Suprapubic skin (tissue), 4 donors: ENCODE measurements at regions not wholly inside any gene's neighbourhood (a gene's known extent, or its start where the extent isn't known, plus 50 kb on each side); places are given as distances from the start of the nearest gene placed in this dataset.

Experiments used
- DNase-seq, 2 donors: peaks; one replicate each; pipeline ENCODE4 v3.0.0-alpha.2; 2019; ENCODE audit warnings: low spot score in 2 of 2
- H3K27ac ChIP-seq: fragments of 200-600 bp; sonication (generic); one replicate; pipeline ENCODE4 v1.5.1; 2019
- H3K27me3 ChIP-seq: fragments of 200-600 bp; sonication (generic); one replicate; pipeline ENCODE4 v1.5.1; 2019
- H3K36me3 ChIP-seq: fragments of 200-600 bp; sonication (generic); one replicate; pipeline ENCODE4 v1.5.1; 2019
- H3K4me1 ChIP-seq: fragments of 200-600 bp; sonication (generic); one replicate; pipeline ENCODE4 v1.5.1; 2019
- H3K4me3 ChIP-seq: fragments of 200-600 bp; sonication (generic); one replicate; pipeline ENCODE4 v1.5.1; 2019; ENCODE audit warnings: mild to moderate bottlenecking
- H3K9me3 ChIP-seq: fragments of 200-600 bp; sonication (generic); one replicate; pipeline ENCODE4 v1.5.1; 2019
- EP300 ChIP-seq: sonication (generic); formaldehyde crosslinking; IDR thresholded peaks from one replicate; pipeline ENCODE4 v1.6.1; 2017; ENCODE audit warnings: antibody characterized with exemption
- POLR2A ChIP-seq, 2 donors: fragments of 450-650 bp; IDR thresholded peaks; one replicate each; pipeline ENCODE4 v1.6.1; 2017; ENCODE audit warnings: antibody characterized with exemption in 2 of 2, mild to moderate bottlenecking in 2 of 2, moderate library complexity in 2 of 2
- POLR2AphosphoS5 ChIP-seq, 3 donors: sonication (generic); formaldehyde crosslinking; IDR thresholded peaks; one replicate each; pipeline ENCODE4 v1.6.1; 2017; ENCODE audit warnings: antibody characterized with exemption in 3 of 3
- WGBS: methylation state at CpG from one replicate; pipeline ENCODE4 v1.1.5; 2018; 5-methylcytosine and 5-hydroxymethylcytosine counted together
- TF ChIP-seq, protein P1 (sequence below), 2 donors: fragments of 200-600 bp in 1 of 2; fragments of 450-650 bp in 1 of 2; sonication (generic) in 1 of 2; IDR thresholded peaks; one replicate each; pipeline ENCODE4 v1.5.1; 2016 to 2019; ENCODE audit warnings: antibody characterized with exemption in 2 of 2, mild to moderate bottlenecking in 1 of 2, moderate library complexity in 1 of 2

DNA sequence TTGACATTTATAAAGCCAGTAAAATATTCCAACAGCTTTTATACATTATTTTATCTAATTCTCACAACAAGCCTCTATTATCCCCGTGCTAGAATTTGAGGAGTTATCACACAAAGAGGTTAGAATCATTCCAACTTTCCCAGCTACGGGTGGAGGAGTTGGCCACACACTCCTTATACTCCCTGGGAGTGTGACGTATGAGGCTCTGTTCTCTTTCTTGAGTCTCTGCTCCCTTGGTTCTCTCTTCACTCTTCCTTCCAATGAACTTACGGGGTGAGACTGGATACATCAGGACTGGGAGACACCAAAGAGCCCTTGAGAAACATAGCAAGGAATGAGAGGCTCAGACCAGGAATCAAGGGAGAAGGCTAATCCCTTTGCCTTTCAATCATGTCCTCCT lies 185.6 kb upstream of the TAB2 start:
- no peaks in the 10 kb centered on the region for H3K27me3 ChIP-seq
- H3K4me3 ChIP-seq = no peak overlapping the region
- H3K9me3 ChIP-seq = no peaks in the 10 kb centered on the region
- no peak for DNase-seq
- TF ChIP-seq, protein P1, sequence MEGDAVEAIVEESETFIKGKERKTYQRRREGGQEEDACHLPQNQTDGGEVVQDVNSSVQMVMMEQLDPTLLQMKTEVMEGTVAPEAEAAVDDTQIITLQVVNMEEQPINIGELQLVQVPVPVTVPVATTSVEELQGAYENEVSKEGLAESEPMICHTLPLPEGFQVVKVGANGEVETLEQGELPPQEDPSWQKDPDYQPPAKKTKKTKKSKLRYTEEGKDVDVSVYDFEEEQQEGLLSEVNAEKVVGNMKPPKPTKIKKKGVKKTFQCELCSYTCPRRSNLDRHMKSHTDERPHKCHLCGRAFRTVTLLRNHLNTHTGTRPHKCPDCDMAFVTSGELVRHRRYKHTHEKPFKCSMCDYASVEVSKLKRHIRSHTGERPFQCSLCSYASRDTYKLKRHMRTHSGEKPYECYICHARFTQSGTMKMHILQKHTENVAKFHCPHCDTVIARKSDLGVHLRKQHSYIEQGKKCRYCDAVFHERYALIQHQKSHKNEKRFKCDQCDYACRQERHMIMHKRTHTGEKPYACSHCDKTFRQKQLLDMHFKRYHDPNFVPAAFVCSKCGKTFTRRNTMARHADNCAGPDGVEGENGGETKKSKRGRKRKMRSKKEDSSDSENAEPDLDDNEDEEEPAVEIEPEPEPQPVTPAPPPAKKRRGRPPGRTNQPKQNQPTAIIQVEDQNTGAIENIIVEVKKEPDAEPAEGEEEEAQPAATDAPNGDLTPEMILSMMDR (IDR thresholded peaks at IDR 0.05) = no peak
- TF ChIP-seq POLR2AphosphoS5 (IDR thresholded peaks at IDR 0.05) = no peak
- no peak for TF ChIP-seq POLR2A (IDR thresholded peaks at IDR 0.05)
- no peak for TF ChIP-seq EP300
- H3K4me1 ChIP-seq = peaks cover 14% of the 10 kb centered on the region
- H3K27ac ChIP-seq = no peak overlapping the region
- no peaks in the 10 kb centered on the region for H3K36me3 ChIP-seq
- WGBS = 91% methylated on average over 4 of the region's 4 CpGs

DNA sequence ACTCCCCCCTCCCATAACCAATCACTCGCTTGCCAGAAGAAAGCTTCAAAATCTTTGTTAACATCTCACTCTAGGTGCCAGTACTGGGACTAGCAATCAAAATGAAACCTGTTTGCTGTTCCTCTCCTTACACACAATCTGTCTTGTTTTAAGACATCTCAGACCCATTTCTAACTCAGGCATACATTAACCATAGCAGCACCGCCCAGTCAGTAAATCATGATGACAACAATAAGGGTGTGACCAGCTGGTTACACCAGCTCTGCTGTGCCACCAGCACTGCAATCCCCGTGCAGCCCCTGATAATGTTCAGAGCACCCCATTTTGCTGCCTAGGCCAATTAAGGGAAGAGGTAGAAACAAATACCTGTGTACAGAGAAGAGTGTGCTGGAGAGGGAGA lies 185.2 kb upstream of the TAB2 start:
- H3K27me3 ChIP-seq = no peaks in the 10 kb centered on the region
- no peak overlapping the region for H3K27ac ChIP-seq
- DNase-seq = no peak
- H3K4me3 ChIP-seq = no peak overlapping the region
- TF ChIP-seq, protein P1 (IDR thresholded peaks at IDR 0.05) = no peak
- TF ChIP-seq POLR2AphosphoS5 (IDR thresholded peaks at IDR 0.05) = no peak
- no peak for TF ChIP-seq EP300
- no peak for TF ChIP-seq POLR2A (IDR thresholded peaks at IDR 0.05)
- peaks cover 14% of the 10 kb centered on the region for H3K4me1 ChIP-seq
- no peaks in the 10 kb centered on the region for H3K36me3 ChIP-seq
- 72% methylated on average over 3 of the region's 3 CpGs for WGBS
- H3K9me3 ChIP-seq = no peaks in the 10 kb centered on the region

DNA sequence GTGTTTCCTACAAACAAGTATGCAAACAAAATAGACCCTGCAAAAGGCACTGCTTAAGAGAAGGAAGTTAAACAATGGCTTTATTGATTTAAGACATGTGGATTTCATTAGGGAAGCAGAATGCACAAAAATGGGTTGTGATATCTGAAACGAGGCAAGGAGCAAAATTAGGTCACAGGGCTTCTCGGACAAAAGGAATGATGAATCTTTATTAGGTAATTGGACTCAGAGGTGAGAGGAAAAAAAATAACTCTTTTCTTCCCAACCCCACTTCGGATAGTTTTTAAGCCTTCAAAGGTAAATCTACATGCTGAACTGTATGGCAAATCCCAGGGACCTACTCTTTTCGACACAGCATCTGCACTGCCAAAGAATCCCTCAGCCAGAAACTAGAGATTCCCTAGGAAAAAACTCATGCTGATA lies 183.0 kb upstream of the TAB2 start:
- Histone ChIP-seq H3K27me3 (no peaks in the 10 kb centered on the region), H3K9me3 (no peaks in the 10 kb centered on the region), H3K36me3 (no peaks in the 10 kb centered on the region), H3K4me3 (no peak overlapping the region), H3K4me1 (peaks cover 11% of the 10 kb centered on the region), H3K27ac (no peak overlapping the region)
- DNase-seq = no peak
- no peak for TF ChIP-seq POLR2AphosphoS5 (IDR thresholded peaks at IDR 0.05)
- TF ChIP-seq POLR2A (IDR thresholded peaks at IDR 0.05) = no peak
- TF ChIP-seq, protein P1 (IDR thresholded peaks at IDR 0.05) = no peak
- no peak for TF ChIP-seq EP300
- WGBS = 46% methylated on average over 4 of the region's 4 CpGs

DNA sequence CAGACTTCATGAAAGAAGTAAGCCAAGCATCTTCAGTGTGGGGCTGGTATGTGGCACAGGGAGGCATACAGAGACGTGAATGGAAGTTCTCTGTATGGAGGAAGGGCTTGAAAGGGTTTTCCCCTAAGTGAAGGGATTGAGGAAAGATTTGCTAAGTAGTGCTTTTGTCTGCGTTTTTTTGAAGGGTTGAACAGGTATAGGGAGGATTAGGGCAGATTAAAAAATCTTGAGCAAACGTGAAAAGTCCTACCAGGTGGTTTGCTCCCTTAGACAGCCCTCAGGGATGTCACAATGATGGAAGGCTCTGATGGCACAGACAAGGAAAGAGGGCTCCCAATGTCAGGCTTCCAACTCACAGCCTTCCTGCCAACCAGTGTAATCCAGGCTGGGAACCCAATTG lies 181.7 kb upstream of the TAB2 start:
- no peak overlapping the region for H3K27ac ChIP-seq
- WGBS = 82% methylated on average over 3 of the region's 3 CpGs

DNA sequence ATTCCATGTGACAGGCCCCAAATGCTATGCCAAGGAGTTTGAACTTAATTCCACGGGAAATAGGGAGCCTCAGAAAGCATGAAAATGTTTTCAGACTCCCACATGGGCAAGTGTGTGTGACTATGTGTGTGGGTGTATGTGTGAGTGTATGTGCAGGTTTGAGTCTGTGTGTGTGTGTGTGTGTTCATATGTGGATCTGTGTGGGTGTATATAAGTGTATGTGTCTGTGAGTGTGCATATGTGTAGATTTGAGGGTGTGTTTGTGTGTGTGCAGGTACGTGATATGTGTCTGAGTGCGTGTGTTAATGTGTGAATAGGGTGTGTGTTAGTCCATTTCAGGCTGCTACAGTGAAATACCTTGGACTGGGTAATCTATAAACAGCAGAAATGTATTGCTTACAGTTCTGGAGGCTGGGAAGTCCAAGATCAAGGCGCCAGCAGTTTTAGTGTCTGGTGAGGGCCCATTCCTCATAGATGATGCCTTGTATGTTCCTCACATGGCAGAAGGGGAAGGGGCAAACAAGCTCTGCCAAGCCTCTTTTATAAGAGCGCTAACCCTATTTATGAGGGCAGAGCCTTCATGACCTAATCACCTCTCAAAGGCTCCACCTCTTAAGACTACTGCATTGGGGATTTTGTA lies 181.1 kb upstream of the TAB2 start:
- Histone ChIP-seq H3K36me3 (no peaks in the 10 kb centered on the region), H3K27ac (no peak overlapping the region), H3K27me3 (no peaks in the 10 kb centered on the region), H3K9me3 (no peaks in the 10 kb centered on the region), H3K4me1 (no peaks in the 10 kb centered on the region), H3K4me3 (no peak overlapping the region)
- TF ChIP-seq, protein P1 (IDR thresholded peaks at IDR 0.05) = no peak
- TF ChIP-seq EP300 = no peak
- no peak for TF ChIP-seq POLR2A (IDR thresholded peaks at IDR 0.05)
- TF ChIP-seq POLR2AphosphoS5 (IDR thresholded peaks at IDR 0.05) = no peak
- 98% methylated on average over 5 of the region's 5 CpGs for WGBS
- DNase-seq = no peak

More for the DNA sequence above, 181.7 kb upstream of the TAB2 start:
- H3K9me3 ChIP-seq = no peaks in the 10 kb centered on the region
- H3K4me3 ChIP-seq = no peak overlapping the region
- DNase-seq = no peak
- no peaks in the 10 kb centered on the region for H3K36me3 ChIP-seq
- no peaks in the 10 kb centered on the region for H3K4me1 ChIP-seq
- H3K27me3 ChIP-seq = no peaks in the 10 kb centered on the region
- TF ChIP-seq POLR2A (IDR thresholded peaks at IDR 0.05) = no peak
- TF ChIP-seq, protein P1 (IDR thresholded peaks at IDR 0.05) = no peak
- TF ChIP-seq EP300 = no peak
- TF ChIP-seq POLR2AphosphoS5 (IDR thresholded peaks at IDR 0.05) = no peak
